ENCODE measurements at regions not wholly inside any gene's neighbourhood (a gene's known extent, or its start where the extent isn't known, plus 50 kb on each side); places are given as distances from the start of the nearest gene placed in this dataset.

GRCh38 chr1:88399690-88400089 is 284.4 kb upstream of the PKN2 start:
- TF ChIP-seq CTCF (IDR thresholded peaks at IDR 0.05 in 4 of 5, conservative IDR thresholded peaks at IDR 0.05 in 1 of 5), result no peak
- TF ChIP-seq POLR2A (IDR thresholded peaks at IDR 0.05), result no peak

Data from gastrocnemius medialis (tissue), 4 donors.